ENCODE measurements at regions not wholly inside any gene's neighbourhood (a gene's known extent, or its start where the extent isn't known, plus 50 kb on each side); places are given as distances from the start of the nearest gene placed in this dataset.

DNA sequence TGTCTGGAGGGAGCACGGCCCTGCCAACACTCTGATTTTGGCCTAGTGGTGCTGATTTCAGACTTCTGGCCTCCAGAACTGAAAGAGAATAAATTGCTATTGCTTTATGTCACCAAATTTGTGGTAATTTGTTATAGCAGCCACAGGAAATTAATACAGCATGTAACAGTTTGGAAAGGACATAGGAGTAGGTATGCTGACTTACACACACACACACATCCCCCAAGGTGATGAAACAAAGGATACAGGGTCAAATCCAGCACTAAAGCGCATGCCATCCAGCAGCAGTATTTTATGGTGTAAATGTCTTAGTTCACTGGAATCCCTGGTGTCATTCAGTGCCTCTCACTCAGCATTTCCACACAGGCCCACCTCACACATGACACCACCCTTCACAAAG lies 72.2 kb upstream of the MAN1A2 start:
- no peaks in the 10 kb centered on the region for H3K9me3 ChIP-seq (ENCODE audit: severe bottlenecking)
- DNase-seq (ENCODE audit: low spot score), result no peak
- TF ChIP-seq, protein P1, sequence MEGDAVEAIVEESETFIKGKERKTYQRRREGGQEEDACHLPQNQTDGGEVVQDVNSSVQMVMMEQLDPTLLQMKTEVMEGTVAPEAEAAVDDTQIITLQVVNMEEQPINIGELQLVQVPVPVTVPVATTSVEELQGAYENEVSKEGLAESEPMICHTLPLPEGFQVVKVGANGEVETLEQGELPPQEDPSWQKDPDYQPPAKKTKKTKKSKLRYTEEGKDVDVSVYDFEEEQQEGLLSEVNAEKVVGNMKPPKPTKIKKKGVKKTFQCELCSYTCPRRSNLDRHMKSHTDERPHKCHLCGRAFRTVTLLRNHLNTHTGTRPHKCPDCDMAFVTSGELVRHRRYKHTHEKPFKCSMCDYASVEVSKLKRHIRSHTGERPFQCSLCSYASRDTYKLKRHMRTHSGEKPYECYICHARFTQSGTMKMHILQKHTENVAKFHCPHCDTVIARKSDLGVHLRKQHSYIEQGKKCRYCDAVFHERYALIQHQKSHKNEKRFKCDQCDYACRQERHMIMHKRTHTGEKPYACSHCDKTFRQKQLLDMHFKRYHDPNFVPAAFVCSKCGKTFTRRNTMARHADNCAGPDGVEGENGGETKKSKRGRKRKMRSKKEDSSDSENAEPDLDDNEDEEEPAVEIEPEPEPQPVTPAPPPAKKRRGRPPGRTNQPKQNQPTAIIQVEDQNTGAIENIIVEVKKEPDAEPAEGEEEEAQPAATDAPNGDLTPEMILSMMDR (IDR thresholded peaks at IDR 0.05; ENCODE audit: poor library complexity, severe bottlenecking), result no peak
- H3K36me3 ChIP-seq (ENCODE audit: low read depth), result no peaks in the 10 kb centered on the region
- H3K4me1 ChIP-seq (ENCODE audit: insufficient read depth, poor library complexity, severe bottlenecking), result no peaks in the 10 kb centered on the region
- no peak overlapping the region for H3K27ac ChIP-seq (ENCODE audit: poor library complexity, severe bottlenecking)
- H3K27me3 ChIP-seq (ENCODE audit: insufficient read depth, poor library complexity, severe bottlenecking), result no peaks in the 10 kb centered on the region
- H3K4me3 ChIP-seq (ENCODE audit: severe bottlenecking), result no peak overlapping the region
- ATAC-seq (ENCODE audit: low read depth), result no peak

DNA sequence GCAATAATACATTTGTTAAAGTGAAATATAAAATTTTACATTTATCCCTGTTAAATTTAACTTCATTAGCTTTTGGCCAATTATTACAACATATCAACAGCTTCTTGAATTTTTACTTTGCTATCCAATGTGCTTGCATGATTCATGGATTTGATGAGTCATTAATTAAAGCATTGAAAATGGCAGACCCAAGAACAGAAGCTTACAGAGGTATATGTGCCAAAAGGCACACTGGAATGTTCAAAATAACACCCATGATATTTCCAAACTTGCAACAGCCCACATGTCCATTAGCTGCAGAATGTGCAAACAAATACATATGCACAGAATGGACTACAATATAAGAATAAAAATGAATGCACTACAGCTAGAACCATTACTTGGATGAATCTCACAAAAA lies 76.4 kb upstream of the MAN1A2 start:
- no peaks in the 10 kb centered on the region for H3K4me1 ChIP-seq (ENCODE audit: insufficient read depth, poor library complexity, severe bottlenecking)
- H3K9me3 ChIP-seq (ENCODE audit: severe bottlenecking), result no peaks in the 10 kb centered on the region
- no peaks in the 10 kb centered on the region for H3K36me3 ChIP-seq (ENCODE audit: low read depth)
- ATAC-seq (ENCODE audit: low read depth) (no peak), DNase-seq (ENCODE audit: low spot score) (no peak)
- H3K4me3 ChIP-seq (ENCODE audit: severe bottlenecking), result no peak overlapping the region
- TF ChIP-seq, protein P1 (IDR thresholded peaks at IDR 0.05; ENCODE audit: poor library complexity, severe bottlenecking), result no peak
- H3K27me3 ChIP-seq (ENCODE audit: insufficient read depth, poor library complexity, severe bottlenecking), result no peaks in the 10 kb centered on the region
- no peak overlapping the region for H3K27ac ChIP-seq (ENCODE audit: poor library complexity, severe bottlenecking)

- TF ChIP-seq, protein P1 (IDR thresholded peaks at IDR 0.05; ENCODE audit: poor library complexity, severe bottlenecking), result no peak
- Histone ChIP-seq H3K36me3 (ENCODE audit: low read depth) (no peaks in the 10 kb centered on the region), H3K4me3 (ENCODE audit: severe bottlenecking) (no peak overlapping the region), H3K27ac (ENCODE audit: poor library complexity, severe bottlenecking) (no peak overlapping the region), H3K27me3 (ENCODE audit: insufficient read depth, poor library complexity, severe bottlenecking) (no peaks in the 10 kb centered on the region), H3K4me1 (ENCODE audit: insufficient read depth, poor library complexity, severe bottlenecking) (no peaks in the 10 kb centered on the region), H3K9me3 (ENCODE audit: severe bottlenecking) (no peaks in the 10 kb centered on the region)
- DNase-seq (ENCODE audit: low spot score) (no peak), ATAC-seq (ENCODE audit: low read depth) (no peak)
Observed at GRCh38 chr1:117289316-117289870, 77.9 kb upstream of the MAN1A2 start.

DNA sequence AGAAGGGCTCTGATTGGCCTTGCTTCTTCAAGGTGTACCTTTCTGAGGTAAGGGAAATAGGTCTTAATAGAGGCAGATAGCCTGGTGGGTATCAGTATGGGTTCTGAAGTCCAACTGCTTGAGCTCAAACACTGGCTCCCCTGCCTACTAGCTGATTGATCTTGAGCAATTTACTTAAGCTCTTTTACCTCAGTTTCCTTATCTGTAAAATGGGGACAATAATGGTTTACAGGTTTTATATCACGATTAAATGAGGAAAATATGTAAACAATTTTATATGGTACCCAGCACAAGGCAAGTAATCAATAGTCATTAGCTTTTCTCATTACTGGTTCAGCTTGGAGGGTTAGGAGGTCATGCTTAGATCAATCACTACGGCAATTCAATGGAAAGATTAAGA lies 75.8 kb upstream of the VTCN1 start:
- no peak overlapping the region for H3K27ac ChIP-seq (ENCODE audit: poor library complexity, severe bottlenecking)
- no peaks in the 10 kb centered on the region for H3K36me3 ChIP-seq (ENCODE audit: low read depth)
- ATAC-seq (ENCODE audit: low read depth) (no peak), DNase-seq (ENCODE audit: low spot score) (no peak)
- H3K4me3 ChIP-seq (ENCODE audit: severe bottlenecking), result no peak overlapping the region
- TF ChIP-seq, protein P1 (IDR thresholded peaks at IDR 0.05; ENCODE audit: poor library complexity, severe bottlenecking), result no peak
- H3K4me1 ChIP-seq (ENCODE audit: insufficient read depth, poor library complexity, severe bottlenecking), result no peaks in the 10 kb centered on the region
- H3K9me3 ChIP-seq (ENCODE audit: severe bottlenecking), result no peaks in the 10 kb centered on the region
- H3K27me3 ChIP-seq (ENCODE audit: insufficient read depth, poor library complexity, severe bottlenecking), result no peaks in the 10 kb centered on the region

- ATAC-seq (ENCODE audit: low read depth), result no peak
- Histone ChIP-seq H3K27ac (ENCODE audit: poor library complexity, severe bottlenecking) (no peak overlapping the region), H3K36me3 (ENCODE audit: low read depth) (no peaks in the 10 kb centered on the region), H3K27me3 (ENCODE audit: insufficient read depth, poor library complexity, severe bottlenecking) (no peaks in the 10 kb centered on the region), H3K4me3 (ENCODE audit: severe bottlenecking) (no peak overlapping the region), H3K9me3 (ENCODE audit: severe bottlenecking) (no peaks in the 10 kb centered on the region), H3K4me1 (ENCODE audit: insufficient read depth, poor library complexity, severe bottlenecking) (no peaks in the 10 kb centered on the region)
- TF ChIP-seq, protein P1 (IDR thresholded peaks at IDR 0.05; ENCODE audit: poor library complexity, severe bottlenecking), result no peak
- no peak for DNase-seq (ENCODE audit: low spot score)
Observed at GRCh38 chr1:117286145-117286544, 75.4 kb upstream of the VTCN1 start.

All from RWPE2 (cell line).